ENCODE measurements at regions not wholly inside any gene's neighbourhood (a gene's known extent, or its start where the extent isn't known, plus 50 kb on each side); places are given as distances from the start of the nearest gene placed in this dataset.

DNA sequence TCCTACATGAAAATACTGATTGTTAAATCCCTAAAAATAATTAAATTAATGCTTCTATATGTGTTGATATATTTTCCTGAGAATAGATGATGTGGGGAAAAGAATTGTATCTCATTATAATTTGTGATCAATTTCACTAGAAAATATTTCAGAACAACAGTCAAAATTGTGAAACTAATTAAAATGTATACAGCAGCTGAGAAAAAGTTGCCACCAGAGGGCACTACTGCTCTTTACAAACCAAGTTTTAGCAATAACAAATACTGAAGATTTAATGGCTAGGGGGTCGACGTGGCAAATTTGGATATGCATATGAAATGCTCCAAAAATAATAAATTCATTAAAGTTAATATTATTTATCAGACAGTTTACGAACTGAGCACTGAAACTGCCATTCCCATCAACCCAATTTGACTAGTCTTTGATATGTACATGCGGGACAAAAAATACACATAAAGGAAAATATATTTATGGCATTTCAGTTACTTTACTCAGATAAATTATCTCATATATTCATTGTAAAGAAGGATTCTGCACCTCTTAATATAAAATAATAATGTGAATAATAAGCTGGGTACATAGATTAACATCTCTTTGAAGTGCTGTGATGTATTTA, 96.3 kb upstream of the TMPRSS15 start:
- H3K36me3 ChIP-seq: no peaks in the 10 kb centered on the region
- no peaks in the 10 kb centered on the region for H4K20me1 ChIP-seq
- no peak overlapping the region for H3K4me3 ChIP-seq
- H3K4me1 ChIP-seq: no peaks in the 10 kb centered on the region
- no peak overlapping the region for H3K9ac ChIP-seq
- no peak overlapping the region for H3K4me2 ChIP-seq
- no peak for TF ChIP-seq Cebpa-rat (IDR thresholded peaks at IDR 0.05)
- H3K27me3 ChIP-seq: no peaks in the 10 kb centered on the region
- no peak overlapping the region for H3K27ac ChIP-seq
- H3K9me3 ChIP-seq: peaks cover 6% of the 10 kb centered on the region

DNA sequence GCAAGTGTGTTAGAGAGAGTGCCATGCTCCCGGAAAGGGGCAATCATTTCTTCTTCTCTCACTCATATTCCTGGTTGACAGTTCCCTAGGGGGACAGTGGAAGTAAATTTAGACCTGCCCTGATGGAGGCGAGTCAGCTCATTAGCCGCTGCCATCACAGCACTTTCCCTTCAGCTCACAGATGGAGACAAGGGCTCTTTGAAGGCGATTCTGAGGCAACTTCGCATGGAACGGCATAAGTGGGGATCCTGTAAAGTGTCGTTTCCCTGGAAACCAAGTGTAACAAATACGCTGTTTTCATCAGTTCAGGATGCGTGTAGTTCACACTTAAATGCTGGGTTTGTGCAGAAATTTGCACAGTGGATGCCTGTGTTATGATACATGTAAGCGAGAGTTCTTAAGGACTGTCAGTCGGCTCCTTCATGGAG, 114.5 kb upstream of the TMPRSS15 start:
- Histone ChIP-seq H3K4me2 (no peak overlapping the region), H3K27me3 (no peaks in the 10 kb centered on the region), H3K4me3 (no peak overlapping the region), H4K20me1 (no peaks in the 10 kb centered on the region), H3K27ac (no peak overlapping the region), H3K9ac (no peak overlapping the region), H3K36me3 (no peaks in the 10 kb centered on the region), H3K9me3 (no peaks in the 10 kb centered on the region), H3K4me1 (no peaks in the 10 kb centered on the region)
- no peak for TF ChIP-seq Cebpa-rat (IDR thresholded peaks at IDR 0.05)

DNA sequence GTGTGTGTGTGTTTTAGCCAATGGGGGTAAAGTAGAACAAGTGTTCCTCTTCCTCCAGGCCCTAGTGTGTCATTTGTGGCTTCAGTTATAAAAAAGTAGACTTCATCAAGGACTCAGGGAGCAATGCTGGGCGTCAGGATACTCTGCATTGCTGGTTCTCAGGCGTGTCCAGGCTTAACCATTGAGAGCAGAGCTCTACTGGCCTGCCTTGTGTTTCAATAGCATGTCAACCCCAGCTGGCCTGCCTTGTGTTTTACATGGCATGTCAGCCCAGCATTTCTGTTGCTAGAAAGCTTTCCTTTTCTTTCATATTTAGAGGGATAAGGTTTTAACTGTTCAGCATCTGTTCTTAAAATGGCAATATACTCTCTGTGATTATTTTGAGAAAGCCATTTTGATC, 117.6 kb upstream of the TMPRSS15 start:
- no peak for TF ChIP-seq Cebpa-rat (IDR thresholded peaks at IDR 0.05)
- H3K36me3 ChIP-seq: no peaks in the 10 kb centered on the region
- no peak overlapping the region for H3K4me3 ChIP-seq
- H3K4me1 ChIP-seq: no peaks in the 10 kb centered on the region
- no peaks in the 10 kb centered on the region for H3K27me3 ChIP-seq
- H3K9ac ChIP-seq: no peak overlapping the region
- no peak overlapping the region for H3K27ac ChIP-seq
- no peaks in the 10 kb centered on the region for H4K20me1 ChIP-seq
- no peaks in the 10 kb centered on the region for H3K9me3 ChIP-seq
- no peak overlapping the region for H3K4me2 ChIP-seq

DNA sequence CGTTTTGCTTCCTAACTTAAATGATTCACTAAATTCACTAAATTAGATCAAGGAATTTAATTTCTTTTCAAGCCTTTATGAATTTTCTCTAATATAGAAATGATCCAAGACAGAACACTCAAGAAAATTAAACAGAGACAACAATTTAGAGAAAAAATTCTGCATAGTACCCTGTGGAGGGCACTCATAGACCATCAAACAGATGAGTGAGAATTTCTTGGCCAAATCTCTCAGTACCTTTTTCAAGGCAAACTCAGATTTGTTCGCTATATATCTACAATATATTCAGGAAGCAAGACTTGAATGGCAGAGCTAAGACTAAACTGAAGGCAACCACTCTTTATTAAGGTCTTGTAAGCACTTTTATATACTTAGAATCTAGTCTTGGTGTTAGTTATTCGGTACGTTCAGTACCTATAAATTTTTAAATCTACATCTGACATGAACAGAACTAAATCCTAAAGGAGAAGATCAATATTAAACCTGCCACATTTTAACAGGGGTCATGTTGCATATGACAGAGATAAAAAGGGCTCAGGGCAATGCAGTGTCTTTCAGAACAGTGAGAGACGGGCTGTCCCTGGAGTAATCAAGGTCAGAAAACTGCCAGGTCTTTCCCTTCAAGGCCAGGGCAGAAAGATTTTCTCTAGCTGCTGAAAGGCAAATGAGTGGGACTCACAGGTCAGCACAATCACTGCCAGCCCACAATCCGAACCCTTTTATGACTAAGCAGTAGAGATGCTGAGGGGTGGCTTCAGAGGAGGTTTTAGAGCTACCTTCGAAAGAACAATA, 118.8 kb upstream of the TMPRSS15 start:
- Histone ChIP-seq H3K27me3 (no peaks in the 10 kb centered on the region), H3K9ac (no peak overlapping the region), H3K4me2 (no peak overlapping the region), H3K27ac (no peak overlapping the region), H4K20me1 (no peaks in the 10 kb centered on the region), H3K4me3 (no peak overlapping the region), H3K36me3 (no peaks in the 10 kb centered on the region), H3K4me1 (no peaks in the 10 kb centered on the region), H3K9me3 (no peaks in the 10 kb centered on the region)
- no peak for TF ChIP-seq Cebpa-rat (IDR thresholded peaks at IDR 0.05)

DNA sequence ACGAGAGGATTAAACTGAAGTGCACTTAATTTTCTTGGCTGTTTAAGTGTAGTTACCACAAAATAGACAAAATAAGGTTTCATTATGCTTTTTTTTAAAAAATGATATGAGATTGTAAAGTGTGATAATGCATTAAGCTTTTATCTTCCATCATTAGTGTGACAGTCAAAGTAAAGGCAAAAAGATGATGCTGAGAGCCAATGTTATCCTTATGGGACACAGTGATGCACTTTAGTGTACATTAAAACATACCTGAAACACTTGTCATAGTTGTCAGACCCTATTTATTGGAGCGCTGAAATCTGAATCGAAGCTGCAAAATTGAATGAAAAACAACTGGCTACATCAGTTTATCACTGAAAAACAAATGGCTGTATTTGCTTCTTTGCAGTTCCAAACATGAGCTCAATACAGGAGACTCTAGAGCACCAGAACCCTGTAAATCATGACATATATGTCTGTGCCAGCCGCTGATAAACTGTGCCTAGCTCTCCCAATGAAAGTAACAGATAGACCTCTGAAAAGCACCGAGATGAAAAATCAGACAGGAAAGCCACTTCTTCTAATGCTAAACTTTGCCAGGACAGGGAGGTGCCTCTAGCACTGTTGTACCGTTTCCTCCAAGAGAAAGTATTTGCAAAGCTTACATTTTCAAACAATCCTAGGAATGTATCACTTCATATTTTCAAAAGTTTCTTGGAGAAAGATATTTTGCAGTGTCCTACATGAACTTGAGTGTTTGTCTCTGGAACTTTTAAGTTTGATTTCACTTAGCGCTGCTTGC, 120.7 kb upstream of the TMPRSS15 start:
- no peaks in the 10 kb centered on the region for H3K27me3 ChIP-seq
- no peak overlapping the region for H3K27ac ChIP-seq
- H3K36me3 ChIP-seq: no peaks in the 10 kb centered on the region
- no peaks in the 10 kb centered on the region for H3K9me3 ChIP-seq
- no peak overlapping the region for H3K4me3 ChIP-seq
- TF ChIP-seq Cebpa-rat (IDR thresholded peaks at IDR 0.05): no peak
- H3K4me2 ChIP-seq: no peak overlapping the region
- no peak overlapping the region for H3K9ac ChIP-seq
- H4K20me1 ChIP-seq: no peaks in the 10 kb centered on the region
- no peaks in the 10 kb centered on the region for H3K4me1 ChIP-seq

DNA sequence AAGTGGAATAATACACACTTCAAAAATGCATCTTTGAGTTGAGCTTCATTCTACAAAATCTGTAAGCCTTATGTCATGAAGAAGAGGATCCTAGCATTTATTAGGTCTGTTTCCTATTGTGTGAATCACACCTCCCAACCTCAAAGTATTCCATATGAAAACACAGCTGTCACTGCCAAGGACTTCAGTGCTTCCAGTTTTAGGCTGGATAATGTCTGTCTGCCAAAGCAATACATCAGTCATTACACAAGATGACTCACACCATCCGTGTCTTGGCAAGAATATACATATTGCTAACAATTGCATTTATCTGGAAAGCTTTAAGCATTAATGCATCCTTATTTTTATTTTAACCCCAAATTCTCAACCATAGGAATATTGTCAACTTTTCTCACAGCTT, 125.7 kb upstream of the TMPRSS15 start:
- H3K36me3 ChIP-seq: no peaks in the 10 kb centered on the region
- H3K27me3 ChIP-seq: no peaks in the 10 kb centered on the region
- no peaks in the 10 kb centered on the region for H4K20me1 ChIP-seq
- H3K4me3 ChIP-seq: no peak overlapping the region
- no peak overlapping the region for H3K4me2 ChIP-seq
- TF ChIP-seq Cebpa-rat (IDR thresholded peaks at IDR 0.05): no peak
- H3K9me3 ChIP-seq: no peaks in the 10 kb centered on the region
- H3K4me1 ChIP-seq: no peaks in the 10 kb centered on the region
- no peak overlapping the region for H3K27ac ChIP-seq
- no peak overlapping the region for H3K9ac ChIP-seq

DNA sequence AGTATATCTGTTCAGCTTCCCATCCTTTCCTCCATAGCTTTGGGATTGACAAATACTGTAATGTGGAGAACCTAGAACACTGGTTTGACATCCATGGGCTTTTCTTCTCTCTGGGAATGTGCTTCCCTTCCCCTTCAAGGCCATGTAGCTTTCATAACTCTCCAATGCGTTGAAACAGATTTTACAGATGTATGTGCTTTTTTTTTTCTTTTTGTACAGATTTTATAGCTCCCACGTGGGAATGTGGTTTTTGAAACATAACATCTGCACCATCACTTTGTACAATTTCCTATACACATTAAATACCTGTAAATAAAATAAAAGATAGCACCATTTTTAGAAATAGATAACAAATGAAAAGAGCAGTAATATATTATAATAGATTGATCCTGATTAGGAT, 138.5 kb upstream of the TMPRSS15 start:
- Histone ChIP-seq H3K36me3 (no peaks in the 10 kb centered on the region), H3K4me3 (no peak overlapping the region), H3K9me3 (no peaks in the 10 kb centered on the region), H3K27ac (no peak overlapping the region), H3K27me3 (no peaks in the 10 kb centered on the region), H3K4me1 (no peaks in the 10 kb centered on the region), H3K4me2 (no peak overlapping the region), H3K9ac (no peak overlapping the region), H4K20me1 (no peaks in the 10 kb centered on the region)
- no peak for TF ChIP-seq Cebpa-rat (IDR thresholded peaks at IDR 0.05)

DNA sequence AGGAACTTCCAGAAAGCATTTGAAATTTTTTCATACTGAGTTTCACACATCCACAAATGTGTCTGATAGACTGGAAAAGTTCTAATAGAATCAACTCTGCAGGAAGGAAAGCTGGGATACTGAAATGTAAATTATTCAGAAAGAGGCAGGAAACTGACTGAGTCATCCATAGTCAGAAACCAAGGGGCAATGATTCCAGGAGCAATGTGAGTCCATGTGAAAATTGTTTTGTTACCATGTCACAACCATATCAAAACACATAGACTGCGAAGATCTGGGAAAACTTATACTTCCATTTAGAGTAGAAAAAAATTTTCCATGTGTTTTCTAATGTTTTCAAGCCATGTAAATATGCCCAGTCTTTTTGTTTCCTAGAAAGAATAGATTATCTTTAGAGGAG, 142.3 kb upstream of the TMPRSS15 start:
- Histone ChIP-seq H4K20me1 (no peaks in the 10 kb centered on the region), H3K9me3 (no peaks in the 10 kb centered on the region), H3K4me1 (no peaks in the 10 kb centered on the region), H3K27me3 (no peaks in the 10 kb centered on the region), H3K27ac (no peak overlapping the region), H3K9ac (no peak overlapping the region), H3K36me3 (no peaks in the 10 kb centered on the region), H3K4me2 (no peak overlapping the region), H3K4me3 (no peak overlapping the region)
- TF ChIP-seq Cebpa-rat (IDR thresholded peaks at IDR 0.05): no peak

DNA sequence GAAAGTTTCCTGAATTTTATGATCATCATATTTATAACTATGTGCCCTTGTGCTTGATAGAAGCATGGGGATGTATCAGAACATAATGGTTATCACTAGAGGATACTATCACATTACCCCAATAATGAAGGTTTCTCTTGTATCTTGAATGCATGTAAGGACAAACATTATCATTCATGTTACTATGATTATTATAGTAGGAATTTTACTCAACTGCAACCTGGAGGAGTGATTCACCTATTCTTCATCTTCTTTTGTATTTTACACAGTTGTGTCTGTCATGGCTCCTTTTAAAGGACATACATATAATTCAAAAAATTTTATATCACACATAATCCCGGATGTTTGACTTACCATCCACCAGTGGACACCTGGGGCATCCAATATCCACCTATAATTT, 143.8 kb upstream of the TMPRSS15 start:
- H3K36me3 ChIP-seq: no peaks in the 10 kb centered on the region
- no peak overlapping the region for H3K4me3 ChIP-seq
- TF ChIP-seq Cebpa-rat (IDR thresholded peaks at IDR 0.05): no peak
- no peaks in the 10 kb centered on the region for H3K27me3 ChIP-seq
- H3K4me2 ChIP-seq: no peak overlapping the region
- no peaks in the 10 kb centered on the region for H3K4me1 ChIP-seq
- H3K9ac ChIP-seq: no peak overlapping the region
- no peaks in the 10 kb centered on the region for H4K20me1 ChIP-seq
- no peak overlapping the region for H3K27ac ChIP-seq
- no peaks in the 10 kb centered on the region for H3K9me3 ChIP-seq

DNA sequence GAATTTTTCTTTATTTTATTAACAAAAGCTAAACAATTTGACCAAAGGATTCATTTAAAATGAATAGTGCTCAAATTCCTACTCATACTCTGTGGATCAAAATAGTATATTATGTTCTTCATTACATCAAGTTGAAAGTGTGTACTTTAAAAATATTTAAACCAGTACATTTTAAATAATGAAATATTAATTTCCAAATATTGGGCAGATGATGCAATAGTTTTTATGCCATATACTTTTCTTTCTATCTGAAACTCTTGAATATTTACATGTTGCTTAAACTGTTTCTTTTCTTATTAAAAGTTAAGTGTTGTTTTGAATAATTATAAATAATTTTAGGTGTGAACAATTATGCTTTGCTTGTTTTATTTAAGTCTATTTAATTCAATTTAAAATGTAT, 144.7 kb upstream of the TMPRSS15 start:
- Histone ChIP-seq H3K4me1 (no peaks in the 10 kb centered on the region), H3K9me3 (no peaks in the 10 kb centered on the region), H3K27me3 (no peaks in the 10 kb centered on the region), H3K9ac (no peak overlapping the region), H3K36me3 (no peaks in the 10 kb centered on the region), H3K4me3 (no peak overlapping the region), H3K4me2 (no peak overlapping the region), H3K27ac (no peak overlapping the region), H4K20me1 (no peaks in the 10 kb centered on the region)
- TF ChIP-seq Cebpa-rat (IDR thresholded peaks at IDR 0.05): no peak
